HG03135 (cell line): ENCODE measurements at regions not wholly inside any gene's neighbourhood (a gene's known extent, or its start where the extent isn't known, plus 50 kb on each side); places are given as distances from the start of the nearest gene placed in this dataset.
"Not testable (repeated sequence)": the region's sequence is repeated elsewhere in the genome, so short reads cannot be mapped to it uniquely, and the experiment has no call there.

Experiments used
- ATAC-seq: cut with Tn5 transposase; IDR thresholded peaks from one replicate; pipeline ENCODE4 v1.9.1; 2021; ENCODE audit warnings: mild to moderate bottlenecking, moderate library complexity; ENCODE audit not compliant: unreplicated experiment

DNA sequence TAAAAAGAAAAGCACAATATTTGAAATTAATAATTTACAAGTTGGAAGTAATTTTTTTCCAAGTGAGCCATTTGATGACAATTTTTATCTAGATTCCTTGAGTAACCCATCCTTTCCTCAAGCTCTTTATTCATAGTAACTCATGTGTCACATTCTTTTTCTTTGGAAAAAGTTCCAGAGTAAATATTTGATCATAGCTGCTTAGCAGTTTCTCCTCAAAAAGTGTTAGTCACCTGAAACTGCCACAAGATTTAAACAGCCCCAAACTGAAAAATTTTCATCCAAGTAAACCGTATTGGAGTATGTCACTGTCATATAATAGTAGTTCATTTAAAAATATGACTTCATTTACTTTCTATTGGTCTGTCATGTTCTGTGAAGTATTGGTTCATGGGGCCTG, 94.6 kb upstream of the CASK start:
- ATAC-seq: no peak

GRCh38 chrX:42000836-42001235, 77.5 kb upstream of the CASK start:
- no peak for ATAC-seq

- ATAC-seq: no peak
These were observed 61.3 kb upstream of the CASK start for GRCh38 chrX:41984628-41985027.

DNA sequence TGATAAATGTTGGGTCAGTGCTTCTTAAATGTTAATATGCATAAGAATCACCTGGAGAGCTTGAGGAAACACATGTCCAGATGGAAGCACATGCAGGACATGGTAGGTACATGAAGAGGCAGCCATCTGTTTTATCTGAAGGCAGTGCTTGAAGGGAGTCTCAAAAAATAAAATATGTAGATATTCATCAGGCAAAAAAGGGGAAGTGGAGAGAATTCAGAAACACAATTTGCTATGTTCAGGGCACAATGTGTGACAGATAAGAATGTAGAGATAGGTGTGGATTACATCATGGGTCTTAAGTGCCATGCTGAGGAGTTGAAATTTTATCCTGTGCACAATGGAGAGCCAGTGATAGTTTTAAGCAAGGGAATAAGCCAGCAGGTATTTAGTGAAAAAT, 59.6 kb upstream of the CASK start:
- no peak for ATAC-seq

DNA sequence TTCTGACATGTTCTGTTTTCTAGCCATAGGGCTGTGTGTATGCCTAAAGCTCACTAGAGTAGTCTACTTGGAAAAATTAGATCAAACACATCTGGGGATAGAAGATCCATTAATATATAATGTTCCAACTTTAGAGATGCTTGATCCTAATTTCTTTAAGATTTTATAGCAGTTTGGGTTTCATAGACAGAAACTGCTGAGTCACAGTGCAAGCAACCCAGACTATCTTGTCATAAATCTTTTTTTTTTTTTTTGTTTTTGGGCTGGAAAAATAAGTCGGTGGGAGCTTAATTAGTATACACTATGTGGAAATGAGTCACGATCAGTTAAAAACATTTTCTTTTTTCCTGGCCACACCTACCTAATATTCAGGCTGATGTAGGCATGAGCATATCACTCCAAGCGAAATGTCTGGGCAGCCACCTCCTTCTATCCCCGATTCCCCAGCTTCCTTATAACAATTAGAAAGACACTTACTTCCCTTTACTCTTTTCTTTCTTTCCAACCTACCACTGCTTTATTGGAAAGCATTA, 58.2 kb upstream of the CASK start:
- ATAC-seq: no peak

GRCh38 chrX:41974677-41975076, 51.3 kb upstream of the CASK start:
- not testable (repeated sequence) for ATAC-seq

DNA sequence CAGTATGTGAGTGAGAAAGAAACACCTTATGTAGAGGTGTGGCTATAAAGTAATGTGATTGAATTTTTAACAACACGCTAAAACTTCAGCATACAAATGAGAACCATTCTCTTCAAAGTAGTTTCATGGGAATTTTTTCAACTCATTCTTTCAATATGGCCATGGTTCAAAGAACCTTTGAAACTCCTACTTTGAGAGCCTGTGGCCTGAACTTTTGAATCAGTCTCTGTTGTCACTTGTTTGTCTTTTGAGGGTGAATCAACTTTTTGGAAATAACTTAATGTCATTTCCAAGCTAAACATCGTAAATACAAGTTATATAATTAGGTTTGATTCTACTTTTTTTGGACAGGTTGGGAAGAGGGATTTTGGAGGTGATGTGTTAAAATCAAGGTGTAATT, 49.9 kb upstream of the CASK start:
- ATAC-seq: no peak
